ENCODE measurements at regions not wholly inside any gene's neighbourhood (a gene's known extent, or its start where the extent isn't known, plus 50 kb on each side); places are given as distances from the start of the nearest gene placed in this dataset.

DNA sequence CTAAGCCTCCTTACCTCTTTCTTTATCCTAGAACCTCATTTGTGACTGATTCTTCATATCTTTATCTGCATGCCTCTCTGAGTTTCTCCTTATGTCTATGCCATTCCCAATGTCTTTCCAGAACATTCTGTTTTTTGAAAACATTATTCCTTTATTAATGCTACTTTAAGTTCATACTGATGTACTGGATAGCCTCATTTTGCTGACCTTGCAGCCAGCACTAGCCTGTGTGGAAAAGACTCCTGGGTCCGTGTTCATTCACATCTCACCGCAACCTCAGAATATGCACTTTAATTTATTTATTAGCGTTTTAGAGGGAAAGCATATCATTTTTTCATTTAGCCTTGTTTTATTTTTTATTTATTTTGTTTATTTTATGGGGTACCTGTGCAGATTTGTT lies 208.1 kb upstream of the NPVF start:
- H3K4me3 ChIP-seq (ENCODE audit: control extremely low read depth in 1 of 5, extremely low read depth in 1 of 5, insufficient read depth in 1 of 5, low read depth in 2 of 5, low read length in 4 of 5): no peak overlapping the region
- no peak overlapping the region for H3K27ac ChIP-seq (ENCODE audit: low read length in 2 of 2)
- no peaks in the 10 kb centered on the region for H3K79me2 ChIP-seq (ENCODE audit: control insufficient read depth, insufficient read depth, low read length)
- intact Hi-C loops (cut with micrococcal nuclease): no loop called here
- no peak overlapping the region for H3K9ac ChIP-seq (ENCODE audit: low read length)
- TF ChIP-seq EZH2 (IDR thresholded peaks at IDR 0.05; ENCODE audit: borderline replicate concordance, insufficient read depth, low read depth, low read length, poor library complexity, severe bottlenecking): no peak
- TF ChIP-seq, protein P1, sequence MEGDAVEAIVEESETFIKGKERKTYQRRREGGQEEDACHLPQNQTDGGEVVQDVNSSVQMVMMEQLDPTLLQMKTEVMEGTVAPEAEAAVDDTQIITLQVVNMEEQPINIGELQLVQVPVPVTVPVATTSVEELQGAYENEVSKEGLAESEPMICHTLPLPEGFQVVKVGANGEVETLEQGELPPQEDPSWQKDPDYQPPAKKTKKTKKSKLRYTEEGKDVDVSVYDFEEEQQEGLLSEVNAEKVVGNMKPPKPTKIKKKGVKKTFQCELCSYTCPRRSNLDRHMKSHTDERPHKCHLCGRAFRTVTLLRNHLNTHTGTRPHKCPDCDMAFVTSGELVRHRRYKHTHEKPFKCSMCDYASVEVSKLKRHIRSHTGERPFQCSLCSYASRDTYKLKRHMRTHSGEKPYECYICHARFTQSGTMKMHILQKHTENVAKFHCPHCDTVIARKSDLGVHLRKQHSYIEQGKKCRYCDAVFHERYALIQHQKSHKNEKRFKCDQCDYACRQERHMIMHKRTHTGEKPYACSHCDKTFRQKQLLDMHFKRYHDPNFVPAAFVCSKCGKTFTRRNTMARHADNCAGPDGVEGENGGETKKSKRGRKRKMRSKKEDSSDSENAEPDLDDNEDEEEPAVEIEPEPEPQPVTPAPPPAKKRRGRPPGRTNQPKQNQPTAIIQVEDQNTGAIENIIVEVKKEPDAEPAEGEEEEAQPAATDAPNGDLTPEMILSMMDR (IDR thresholded peaks at IDR 0.05): no peak
- peaks cover 0 to 7% (median 1%) of the 10 kb centered on the region in 4 experiments for H3K27me3 ChIP-seq (replicated peaks in 1 of 4; ENCODE audit: control extremely low read depth in 1 of 4, control insufficient read depth in 3 of 4, insufficient read depth in 4 of 4, low read length in 3 of 4)
- H3K9me3 ChIP-seq (ENCODE audit: control extremely low read depth in 1 of 3, control insufficient read depth in 2 of 3, insufficient read depth in 1 of 3, low read length in 2 of 3): peaks cover 0 to 6% (median 0%) of the 10 kb centered on the region in 3 donors
- no peak overlapping the region for H2AFZ ChIP-seq (ENCODE audit: insufficient read depth, low read depth, low read length, poor library complexity, severe bottlenecking)
- H4K20me1 ChIP-seq (ENCODE audit: control insufficient read depth, insufficient read depth, low read length, poor library complexity, severe bottlenecking): no peaks in the 10 kb centered on the region
- DNase-seq: no peak
- no CpG with 5 or more reads among the region's 3 CpGs for WGBS (ENCODE audit: insufficient coverage)
- no peaks in the 10 kb centered on the region for H3K4me1 Mint-ChIP-seq
- no peaks in the 10 kb centered on the region for H3K36me3 ChIP-seq (replicated peaks in 1 of 2; ENCODE audit: control extremely low read depth in 1 of 2, control insufficient read depth in 1 of 2, extremely low read depth in 1 of 2, insufficient read depth in 2 of 2, low read length in 1 of 2)
- CTCF ChIA-PET: no interaction called here
- ATAC-seq (ENCODE audit: low read depth): no peak
- H3K4me2 ChIP-seq (replicated peaks; ENCODE audit: low read depth, low read length, poor library complexity, severe bottlenecking): no peak overlapping the region
- peaks cover 47% of the 10 kb centered on the region for H3K27me3 Mint-ChIP-seq
- H3K4me3 Mint-ChIP-seq: no peak overlapping the region
- H3K9me3 Mint-ChIP-seq (ENCODE audit: insufficient read depth): peaks cover 16% of the 10 kb centered on the region
- no peak overlapping the region for H3K27ac Mint-ChIP-seq
- POLR2A ChIA-PET: no interaction called here
- H3K4me1 ChIP-seq (ENCODE audit: control insufficient read depth in 2 of 2, insufficient read depth in 2 of 2, low read length in 2 of 2): no peaks in the 10 kb centered on the region

DNA sequence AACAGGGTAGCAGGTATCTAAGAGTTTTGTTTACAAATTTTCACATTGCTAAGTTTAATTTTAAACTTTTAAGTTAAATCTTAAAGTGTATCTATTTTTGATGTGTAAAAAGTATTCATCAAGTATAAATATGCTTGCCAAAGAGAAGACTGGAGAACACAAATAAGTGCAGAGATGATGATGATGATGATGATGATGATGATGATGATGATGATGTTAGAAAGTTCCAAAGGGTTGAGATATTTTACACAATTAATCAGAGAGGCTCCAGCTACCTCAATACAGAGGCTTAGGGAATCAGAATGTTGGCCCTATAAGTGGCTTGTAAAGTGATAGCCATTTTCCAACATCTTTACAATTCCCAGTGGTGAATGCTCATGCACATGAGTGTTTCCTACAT lies 209.0 kb upstream of the NPVF start:
- H3K9me3 Mint-ChIP-seq (ENCODE audit: insufficient read depth): peaks cover 23% of the 10 kb centered on the region
- POLR2A ChIA-PET: no interaction called here
- DNase-seq: no peak

More for the DNA sequence above, 209.0 kb upstream of the NPVF start:
- no peaks in the 10 kb centered on the region for H3K36me3 ChIP-seq (replicated peaks in 1 of 2; ENCODE audit: control extremely low read depth in 1 of 2, control insufficient read depth in 1 of 2, extremely low read depth in 1 of 2, insufficient read depth in 2 of 2, low read length in 1 of 2)
- Mint-ChIP-seq H3K4me1 (no peaks in the 10 kb centered on the region), H3K27ac (no peak overlapping the region), H3K4me3 (no peak overlapping the region), H3K27me3 (peaks cover 50% of the 10 kb centered on the region)
- no peak overlapping the region for H3K4me2 ChIP-seq (replicated peaks; ENCODE audit: low read depth, low read length, poor library complexity, severe bottlenecking)
- intact Hi-C loops (cut with micrococcal nuclease): no loop called here
- no peak for ATAC-seq (ENCODE audit: low read depth)
- no peaks in the 10 kb centered on the region for H3K4me1 ChIP-seq (ENCODE audit: control insufficient read depth in 2 of 2, insufficient read depth in 2 of 2, low read length in 2 of 2)
- CTCF ChIA-PET: no interaction called here
- no peak for TF ChIP-seq EZH2 (IDR thresholded peaks at IDR 0.05; ENCODE audit: borderline replicate concordance, insufficient read depth, low read depth, low read length, poor library complexity, severe bottlenecking)
- TF ChIP-seq, protein P1 (IDR thresholded peaks at IDR 0.05): no peak
- no peak overlapping the region for H2AFZ ChIP-seq (ENCODE audit: insufficient read depth, low read depth, low read length, poor library complexity, severe bottlenecking)
- peaks cover 0 to 7% (median 1%) of the 10 kb centered on the region in 4 experiments for H3K27me3 ChIP-seq (replicated peaks in 1 of 4; ENCODE audit: control extremely low read depth in 1 of 4, control insufficient read depth in 3 of 4, insufficient read depth in 4 of 4, low read length in 3 of 4)
- no peaks in the 10 kb centered on the region for H4K20me1 ChIP-seq (ENCODE audit: control insufficient read depth, insufficient read depth, low read length, poor library complexity, severe bottlenecking)
- H3K27ac ChIP-seq (ENCODE audit: low read length in 2 of 2): no peak overlapping the region
- H3K9ac ChIP-seq (ENCODE audit: low read length): no peak overlapping the region
- H3K79me2 ChIP-seq (ENCODE audit: control insufficient read depth, insufficient read depth, low read length): no peaks in the 10 kb centered on the region
- H3K9me3 ChIP-seq (ENCODE audit: control extremely low read depth in 1 of 3, control insufficient read depth in 2 of 3, insufficient read depth in 1 of 3, low read length in 2 of 3): peaks cover 0 to 13% (median 3%) of the 10 kb centered on the region in 3 donors
- no peak overlapping the region for H3K4me3 ChIP-seq (ENCODE audit: control extremely low read depth in 1 of 5, extremely low read depth in 1 of 5, insufficient read depth in 1 of 5, low read depth in 2 of 5, low read length in 4 of 5)
